ENCODE measurements at regions not wholly inside any gene's neighbourhood (a gene's known extent, or its start where the extent isn't known, plus 50 kb on each side); places are given as distances from the start of the nearest gene placed in this dataset.

DNA sequence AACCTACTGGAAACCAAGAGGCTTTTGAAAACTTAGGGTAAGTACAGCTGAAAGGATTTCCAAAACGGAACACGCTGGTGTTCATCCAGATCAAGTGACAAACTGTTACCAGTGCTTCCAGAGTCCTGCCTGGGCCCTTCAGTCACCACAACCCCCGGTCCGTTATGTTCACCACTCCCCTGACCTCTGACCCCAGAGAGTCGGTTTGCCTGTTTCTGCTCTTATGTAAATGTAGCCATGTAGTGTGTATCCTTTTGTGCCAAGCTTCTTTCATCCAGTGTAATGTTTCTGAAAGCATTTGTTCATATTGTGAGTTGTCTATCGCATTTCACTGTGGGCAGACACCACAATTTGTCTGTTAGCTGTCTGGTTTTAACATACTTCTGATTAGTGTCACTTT, 217.5 kb downstream of the NCK2 start:
- TF ChIP-seq, protein P1, sequence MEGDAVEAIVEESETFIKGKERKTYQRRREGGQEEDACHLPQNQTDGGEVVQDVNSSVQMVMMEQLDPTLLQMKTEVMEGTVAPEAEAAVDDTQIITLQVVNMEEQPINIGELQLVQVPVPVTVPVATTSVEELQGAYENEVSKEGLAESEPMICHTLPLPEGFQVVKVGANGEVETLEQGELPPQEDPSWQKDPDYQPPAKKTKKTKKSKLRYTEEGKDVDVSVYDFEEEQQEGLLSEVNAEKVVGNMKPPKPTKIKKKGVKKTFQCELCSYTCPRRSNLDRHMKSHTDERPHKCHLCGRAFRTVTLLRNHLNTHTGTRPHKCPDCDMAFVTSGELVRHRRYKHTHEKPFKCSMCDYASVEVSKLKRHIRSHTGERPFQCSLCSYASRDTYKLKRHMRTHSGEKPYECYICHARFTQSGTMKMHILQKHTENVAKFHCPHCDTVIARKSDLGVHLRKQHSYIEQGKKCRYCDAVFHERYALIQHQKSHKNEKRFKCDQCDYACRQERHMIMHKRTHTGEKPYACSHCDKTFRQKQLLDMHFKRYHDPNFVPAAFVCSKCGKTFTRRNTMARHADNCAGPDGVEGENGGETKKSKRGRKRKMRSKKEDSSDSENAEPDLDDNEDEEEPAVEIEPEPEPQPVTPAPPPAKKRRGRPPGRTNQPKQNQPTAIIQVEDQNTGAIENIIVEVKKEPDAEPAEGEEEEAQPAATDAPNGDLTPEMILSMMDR (IDR thresholded peaks at IDR 0.05; ENCODE audit: low read length, missing control alignments) = no peak
- DNase-seq (ENCODE audit: low read depth) = no peak

GRCh38 chr2:105961599-105962146, 217.0 kb downstream of the NCK2 start:
- TF ChIP-seq, protein P1 (IDR thresholded peaks at IDR 0.05; ENCODE audit: low read length, missing control alignments) = no peak
- no peak overlapping the region for H3K4me3 ChIP-seq (replicated peaks; ENCODE audit: low read depth, low read length)
- DNase-seq (ENCODE audit: low read depth) = no peak

More for the DNA sequence above, 217.5 kb downstream of the NCK2 start:
- no peak overlapping the region for H3K4me3 ChIP-seq (replicated peaks; ENCODE audit: low read depth, low read length)

- no peak overlapping the region for H3K4me3 ChIP-seq (replicated peaks; ENCODE audit: low read depth, low read length)
- TF ChIP-seq, protein P1 (IDR thresholded peaks at IDR 0.05; ENCODE audit: low read length, missing control alignments) = no peak
Measured at GRCh38 chr2:105959357-105959756, 214.6 kb downstream of the NCK2 start.

DNA sequence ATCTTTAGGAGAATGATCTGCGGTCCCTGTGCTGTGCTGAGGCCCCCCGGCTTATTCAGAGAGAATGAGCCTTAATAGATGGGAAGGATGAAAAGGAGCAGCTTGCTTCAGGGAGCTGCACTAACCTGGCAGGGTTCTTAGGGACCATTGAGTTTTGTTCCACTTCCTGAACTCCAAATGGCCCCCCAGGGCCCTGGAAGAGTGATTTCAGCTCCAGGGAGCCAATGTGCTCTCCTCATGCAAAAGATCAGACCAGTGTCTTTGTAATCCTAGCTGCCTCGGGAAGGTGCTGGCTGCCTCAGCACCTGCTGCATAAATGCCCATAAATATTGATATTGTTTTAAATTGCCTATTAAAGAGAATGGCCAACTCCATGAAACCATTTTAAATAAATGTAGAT, 210.2 kb downstream of the NCK2 start:
- H3K4me3 ChIP-seq (replicated peaks; ENCODE audit: low read depth, low read length) = no peak overlapping the region
- TF ChIP-seq, protein P1 (IDR thresholded peaks at IDR 0.05; ENCODE audit: low read length, missing control alignments) = no peak
- DNase-seq (ENCODE audit: low read depth) = no peak

More at GRCh38 chr2:105959357-105959756, 214.6 kb downstream of the NCK2 start:
- no peak for DNase-seq (ENCODE audit: low read depth)

- TF ChIP-seq, protein P1 (IDR thresholded peaks at IDR 0.05; ENCODE audit: low read length, missing control alignments) = no peak
- H3K4me3 ChIP-seq (replicated peaks; ENCODE audit: low read depth, low read length) = no peak overlapping the region
- DNase-seq (ENCODE audit: low read depth) = no peak
Measured at GRCh38 chr2:105953942-105954341, 209.2 kb downstream of the NCK2 start.

GRCh38 chr2:105952131-105952530, 207.4 kb downstream of the NCK2 start:
- DNase-seq (ENCODE audit: low read depth) = no peak
- TF ChIP-seq, protein P1 (IDR thresholded peaks at IDR 0.05; ENCODE audit: low read length, missing control alignments) = no peak
- no peak overlapping the region for H3K4me3 ChIP-seq (replicated peaks; ENCODE audit: low read depth, low read length)

- DNase-seq (ENCODE audit: low read depth) = no peak
- TF ChIP-seq, protein P1 (IDR thresholded peaks at IDR 0.05; ENCODE audit: low read length, missing control alignments) = no peak
- no peak overlapping the region for H3K4me3 ChIP-seq (replicated peaks; ENCODE audit: low read depth, low read length)
Measured at GRCh38 chr2:105951384-105951694, 206.6 kb downstream of the NCK2 start.
